ENCODE measurements at regions not wholly inside any gene's neighbourhood (a gene's known extent, or its start where the extent isn't known, plus 50 kb on each side); places are given as distances from the start of the nearest gene placed in this dataset.
A peak's percentile ranks its signal among the peaks of the same experiment; 100 is the strongest.
"Not testable (repeated sequence)": the region's sequence is repeated elsewhere in the genome, so short reads cannot be mapped to it uniquely, and the experiment has no call there.

- intact Hi-C loops (cut with DNase I), result no loop called here
- no peak for DNase-seq (ENCODE audit: low spot score)
These were observed 225.1 kb upstream of the CENPE start for GRCh38 chr4:103423261-103423660.

DNA sequence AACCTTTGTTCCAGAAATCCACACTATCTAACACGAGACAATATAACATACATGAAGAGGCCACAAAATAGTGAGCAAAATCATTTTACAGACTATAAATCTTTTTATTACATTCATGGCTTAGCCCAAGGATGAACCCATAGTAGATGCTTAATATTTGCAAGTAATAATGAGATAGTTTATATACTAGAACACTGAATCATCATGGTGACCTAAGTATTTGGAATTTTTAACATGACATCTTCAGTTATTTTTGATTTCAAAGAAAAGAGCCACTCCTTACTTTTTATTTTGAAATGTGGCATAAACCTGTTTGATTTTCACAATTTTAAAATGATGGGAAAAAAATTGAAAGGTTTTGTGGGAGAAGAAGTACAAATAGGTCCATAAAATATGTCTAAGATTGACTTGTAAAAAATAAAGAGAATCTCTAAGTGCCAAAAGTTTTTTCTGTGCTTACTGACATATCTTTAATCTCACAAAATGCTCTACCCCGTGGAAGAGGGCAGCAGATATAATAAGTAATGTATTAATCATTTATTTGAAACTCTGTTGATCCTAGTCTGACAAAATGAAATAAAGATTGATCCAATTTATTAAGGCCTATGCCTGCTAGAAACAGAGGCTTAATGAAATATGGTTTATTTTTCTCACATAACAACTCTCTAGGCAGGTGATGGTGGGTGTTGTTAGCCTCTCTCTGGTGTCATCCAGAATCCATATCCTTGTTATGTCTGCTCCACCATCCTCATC lies 224.5 kb upstream of the CENPE start:
- intact Hi-C loops (cut with DNase I), result no loop called here
- DNase-seq (ENCODE audit: low spot score), result no peak

GRCh38 chr4:103415801-103416200 lies 217.7 kb upstream of the CENPE start:
- intact Hi-C loops (cut with DNase I), result no loop called here
- peak; percentile 38 for DNase-seq (ENCODE audit: low spot score)

- DNase-seq (ENCODE audit: low spot score); intact Hi-C loops (cut with DNase I): not testable (repeated sequence)
These were observed 214.5 kb upstream of the CENPE start for GRCh38 chr4:103412646-103413045.

GRCh38 chr4:103410386-103410785 lies 212.2 kb upstream of the CENPE start:
- no peak for DNase-seq (ENCODE audit: low spot score)
- intact Hi-C loops (cut with DNase I), result no loop called here

DNA sequence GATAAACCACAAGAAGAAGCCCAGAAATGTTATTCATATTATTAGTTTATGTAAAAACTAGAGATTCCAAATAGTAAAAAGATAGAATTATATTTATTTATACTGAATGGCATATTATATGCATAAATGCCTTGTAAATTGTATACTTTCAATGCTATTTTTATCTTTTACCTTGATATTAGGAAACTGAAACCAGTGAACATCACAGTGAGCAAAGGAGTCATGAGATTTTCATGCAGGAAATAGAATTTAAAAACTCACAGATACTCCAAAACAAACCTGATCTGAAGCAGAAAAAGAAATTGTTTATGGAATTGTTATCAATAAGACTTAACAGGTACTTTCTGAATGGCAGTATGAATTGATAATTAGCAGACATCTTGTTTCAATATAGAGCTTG lies 207.3 kb upstream of the CENPE start:
- intact Hi-C loops (cut with DNase I), result loop anchor here in 1 of 2 donors (1.0 kb wide), 1 partner anchor 15 kb away; no protein-coding TSS in a partner anchor

GRCh38 chr4:103403619-103404018 lies 205.5 kb upstream of the CENPE start:
- intact Hi-C loops (cut with DNase I), result no loop called here
- no peak for DNase-seq (ENCODE audit: low spot score)

More for the DNA sequence above, 207.3 kb upstream of the CENPE start:
- no peak for DNase-seq (ENCODE audit: low spot score)

DNA sequence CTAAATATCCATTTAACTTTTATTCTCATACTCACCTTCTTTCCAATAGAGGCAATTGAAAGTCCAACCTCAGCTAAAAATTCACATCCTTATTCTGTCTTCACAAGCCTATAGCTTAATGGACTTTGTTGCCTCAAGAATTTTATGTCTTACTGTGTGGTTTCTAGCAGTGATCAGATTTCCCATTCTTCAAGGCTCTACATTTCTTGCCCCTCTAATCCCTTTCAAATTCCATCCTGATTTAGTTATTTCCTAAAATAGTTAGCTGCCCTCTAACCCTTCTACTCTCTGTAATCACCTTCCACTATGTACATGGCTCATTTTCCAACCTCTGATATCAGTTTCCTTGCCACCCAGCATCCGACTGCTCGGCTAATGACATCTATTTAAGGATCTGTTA lies 204.1 kb upstream of the CENPE start:
- intact Hi-C loops (cut with DNase I), result no loop called here
- DNase-seq (ENCODE audit: low spot score), result no peak

- DNase-seq (ENCODE audit: low spot score), result no peak
- intact Hi-C loops (cut with DNase I), result no loop called here
These were observed 202.3 kb upstream of the CENPE start for GRCh38 chr4:103400405-103400804.

DNA sequence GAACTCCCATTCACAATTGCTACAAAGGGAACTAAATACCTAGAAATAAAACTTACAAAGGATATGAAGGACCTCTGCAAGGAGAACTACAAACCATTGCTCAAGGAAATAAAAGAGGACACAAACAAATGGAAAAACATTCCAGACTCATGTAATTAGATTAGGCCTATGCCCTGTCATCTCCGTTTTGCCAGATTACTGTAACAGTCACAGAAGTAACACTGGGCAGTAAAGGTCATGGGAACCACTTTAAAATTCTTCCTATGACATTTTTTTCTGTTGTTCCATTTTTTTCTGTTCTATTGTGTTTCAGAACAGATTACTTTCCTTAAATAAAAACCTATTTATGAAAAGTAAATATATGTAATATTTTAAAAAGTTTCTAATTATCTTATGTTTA lies 199.4 kb upstream of the CENPE start:
- no peak for DNase-seq (ENCODE audit: low spot score)
- intact Hi-C loops (cut with DNase I), result no loop called here

DNA sequence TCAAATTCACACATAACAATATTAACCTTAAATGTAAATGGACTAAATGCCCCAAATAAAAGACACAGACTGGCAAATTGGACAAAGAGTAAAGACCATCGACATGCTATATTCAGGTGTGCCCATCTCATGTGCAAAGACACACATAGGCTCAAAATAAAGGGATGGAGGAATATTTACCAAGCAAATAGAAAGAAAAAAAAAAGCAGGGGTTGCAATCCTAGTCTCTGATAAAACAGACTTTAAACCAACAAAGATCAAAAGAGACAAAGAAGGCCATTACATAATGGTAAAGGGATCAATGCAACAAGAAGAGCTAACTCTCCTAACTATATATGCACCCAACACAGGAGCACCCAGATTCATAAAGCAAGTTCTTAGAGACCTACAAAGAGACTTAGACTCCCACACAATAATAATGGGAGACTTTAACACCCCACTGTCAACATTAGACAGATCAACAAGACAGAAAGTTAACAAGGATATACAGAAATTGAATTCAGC lies 189.4 kb upstream of the CENPE start:
- DNase-seq (ENCODE audit: low spot score); intact Hi-C loops (cut with DNase I): not testable (repeated sequence)

GRCh38 chr4:103385565-103385964 lies 187.4 kb upstream of the CENPE start:
- intact Hi-C loops (cut with DNase I); DNase-seq (ENCODE audit: low spot score): not testable (repeated sequence)

DNA sequence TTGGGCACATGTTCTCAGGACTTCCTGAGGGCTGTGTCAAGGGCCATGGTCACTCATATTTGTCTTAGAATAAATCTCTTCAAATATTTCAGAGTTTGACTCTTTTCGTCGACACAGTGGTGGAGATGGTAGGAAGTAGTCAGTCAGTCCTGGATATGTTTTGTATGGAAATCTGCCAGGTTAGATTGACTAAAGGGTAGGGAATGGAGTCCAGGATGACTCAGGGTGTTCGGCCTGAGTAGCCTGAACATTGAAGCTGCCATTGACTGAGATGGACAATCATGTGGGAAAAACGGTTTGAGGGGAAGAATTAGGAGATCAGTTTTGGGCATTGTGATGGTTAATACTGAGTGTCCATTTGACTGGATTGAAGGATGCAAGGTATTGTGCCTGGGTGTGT lies 177.1 kb upstream of the CENPE start:
- DNase-seq (ENCODE audit: low spot score), result no peak

DNA sequence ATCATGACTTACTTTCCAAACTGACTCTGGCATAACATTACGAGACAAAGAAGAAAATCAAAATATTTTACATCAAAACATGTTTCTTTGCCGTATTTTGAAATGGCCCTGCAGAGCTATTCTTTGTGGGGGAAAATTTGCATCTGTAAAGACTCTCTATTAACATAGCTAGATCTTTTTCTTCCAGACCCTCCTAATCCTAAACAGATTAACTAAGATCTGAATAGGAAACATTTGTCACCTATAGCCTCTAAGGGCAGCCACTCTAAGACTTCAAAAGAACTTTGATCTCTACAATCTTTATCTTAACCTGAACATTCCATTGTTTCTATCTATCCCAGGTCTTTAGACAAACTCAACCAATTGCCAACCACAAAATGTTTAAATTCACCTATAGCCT lies 176.6 kb upstream of the CENPE start:
- DNase-seq (ENCODE audit: low spot score), result no peak
- intact Hi-C loops (cut with DNase I), result no loop called here

More for the DNA sequence above, 177.1 kb upstream of the CENPE start:
- intact Hi-C loops (cut with DNase I), result no loop called here

DNA sequence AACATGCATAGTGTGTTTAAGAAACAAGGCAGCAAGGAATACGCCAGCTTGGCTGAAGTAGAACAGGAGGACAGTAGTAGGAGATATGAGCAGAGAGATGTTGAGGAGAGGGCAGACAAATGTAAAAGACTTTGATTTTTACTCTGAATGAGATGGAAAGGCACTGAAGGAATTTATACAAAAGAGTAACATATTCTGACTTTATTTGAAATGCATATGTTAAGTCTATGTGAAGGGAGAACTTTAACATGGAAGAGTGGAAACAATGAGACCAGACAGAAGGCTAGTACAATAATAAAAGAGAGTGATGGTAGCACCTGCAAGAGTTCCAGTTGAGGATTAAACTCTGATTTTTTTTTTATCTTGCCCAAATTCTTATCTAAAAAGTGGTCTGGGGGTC lies 176.2 kb upstream of the CENPE start:
- no peak for DNase-seq (ENCODE audit: low spot score)
- intact Hi-C loops (cut with DNase I), result no loop called here

GRCh38 chr4:103372002-103372558 lies 173.9 kb upstream of the CENPE start:
- intact Hi-C loops (cut with DNase I), result no loop called here
- DNase-seq (ENCODE audit: low spot score), result no peak

GRCh38 chr4:103370336-103370735 lies 172.2 kb upstream of the CENPE start:
- no peak for DNase-seq (ENCODE audit: low spot score)
- intact Hi-C loops (cut with DNase I), result no loop called here

DNA sequence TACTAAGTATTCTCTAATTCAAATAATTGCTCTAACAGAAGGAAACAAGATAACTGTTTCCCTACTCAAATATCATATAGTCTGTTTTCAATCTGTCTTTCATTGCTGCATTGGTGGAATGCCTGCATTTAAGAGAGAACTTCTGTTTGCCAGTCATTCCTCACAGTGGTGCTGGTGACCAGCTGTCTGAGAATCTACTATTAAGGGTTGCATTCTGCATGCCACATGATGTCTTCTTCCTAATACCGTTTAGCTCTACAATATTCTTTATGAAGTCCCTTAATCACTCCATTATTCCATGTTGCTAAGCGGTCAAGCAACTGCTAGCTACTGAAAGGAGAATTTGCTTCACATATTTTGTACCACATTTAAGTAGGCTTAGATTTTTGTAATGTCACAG lies 167.1 kb upstream of the CENPE start:
- intact Hi-C loops (cut with DNase I), result no loop called here
- DNase-seq (ENCODE audit: low spot score), result no peak

GRCh38 chr4:103364083-103364482 lies 165.9 kb upstream of the CENPE start:
- intact Hi-C loops (cut with DNase I), result no loop called here

DNA sequence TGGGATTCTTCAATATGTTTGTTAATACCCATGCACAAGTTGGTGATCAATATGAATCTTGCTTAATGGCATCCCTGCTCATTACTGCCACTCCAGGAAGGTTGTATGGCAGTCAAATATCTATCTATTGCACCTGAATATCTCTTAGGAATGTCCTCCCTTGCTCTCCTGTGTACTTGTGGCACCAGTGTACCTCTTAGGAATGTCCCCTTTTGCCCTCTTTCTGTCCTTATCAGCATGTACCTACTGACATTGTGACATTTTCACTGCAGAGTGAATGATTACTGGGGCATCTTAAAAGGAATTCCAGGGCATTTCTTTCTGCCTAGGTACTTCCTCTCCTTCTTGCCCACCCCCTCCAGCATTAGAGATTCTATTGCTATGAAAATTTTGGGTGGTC lies 163.8 kb upstream of the CENPE start:
- DNase-seq (ENCODE audit: low spot score), result no peak
- intact Hi-C loops (cut with DNase I), result no loop called here

More at GRCh38 chr4:103364083-103364482, 165.9 kb upstream of the CENPE start:
- no peak for DNase-seq (ENCODE audit: low spot score)

- no peak for DNase-seq (ENCODE audit: low spot score)
- intact Hi-C loops (cut with DNase I), result no loop called here
These were observed 161.8 kb upstream of the CENPE start for GRCh38 chr4:103359900-103360299.
